Prostate gland (tissue), 2 donors: ENCODE measurements at regions not wholly inside any gene's neighbourhood (a gene's known extent, or its start where the extent isn't known, plus 50 kb on each side); places are given as distances from the start of the nearest gene placed in this dataset.

Experiments
- DNase-seq: peaks from one replicate; pipeline ENCODE4 v3.0.0-alpha.2; 2019; ENCODE audit warnings: low spot score
- H3K27ac ChIP-seq, 2 donors: fragments of 200-600 bp; sonication (generic); 2 replicates each; pipeline ENCODE4 v1.5.1; 2017 to 2019
- H3K27me3 ChIP-seq: fragments of 200-600 bp; sonication (generic); replicated peaks from 2 replicates; pipeline ENCODE4 v1.5.1; 2019; ENCODE audit not compliant: insufficient read depth
- H3K36me3 ChIP-seq, 2 donors: fragments of 200-600 bp; sonication (generic); 1 replicate in 1 of 2; 2 replicates in 1 of 2; pipeline versions ENCODE4 v1.5.1 to v1.8.1; 2017 to 2019
- H3K4me1 ChIP-seq: fragments of 200-600 bp; sonication (generic); replicated peaks from 2 replicates; pipeline ENCODE4 v1.5.1; 2019
- H3K4me3 ChIP-seq, 2 donors: fragments of 200-600 bp; sonication (generic); 2 replicates each; pipeline ENCODE4 v1.5.1; 2017 to 2019
- H3K9me3 ChIP-seq: fragments of 200-600 bp; sonication (generic); 2 replicates; pipeline ENCODE4 v1.5.1; 2017
- CTCF ChIP-seq, 4 experiments: fragments of 200-600 bp in 2 of 4; fragments of 450-650 bp in 2 of 4; sonication (generic) in 2 of 4; IDR thresholded peaks; 1 replicate in 3 of 4; 2 replicates in 1 of 4; pipeline ENCODE4 v1.5.1; 2016 to 2019; ENCODE audit warnings: antibody characterized with exemption in 4 of 4, mild to moderate bottlenecking in 2 of 4, moderate library complexity in 2 of 4
- POLR2A ChIP-seq: fragments of 450-650 bp; IDR thresholded peaks from one replicate; pipeline ENCODE4 v1.6.1; 2016; ENCODE audit warnings: antibody characterized with exemption, mild to moderate bottlenecking
- POLR2AphosphoS5 ChIP-seq: sonication (generic); formaldehyde crosslinking; IDR thresholded peaks from one replicate; pipeline ENCODE4 v1.6.1; 2017; ENCODE audit warnings: antibody characterized with exemption
- WGBS: methylation state at CpG from one replicate; pipeline ENCODE4 v1.1.5; 2018; 5-methylcytosine and 5-hydroxymethylcytosine counted together
- intact Hi-C: fragments of 100-400 bp; cut with DNase I; formaldehyde crosslinking; loops from one replicate; pipeline ENCODE4 v1.14.2; 2022

GRCh38 chr4:163866728-163867315, 372.3 kb downstream of the TMA16 start:
- no peaks in the 10 kb centered on the region for H3K9me3 ChIP-seq
- no peak overlapping the region for H3K4me3 ChIP-seq
- H3K27me3 ChIP-seq = no peaks in the 10 kb centered on the region
- intact Hi-C loops = no loop called here
- H3K4me1 ChIP-seq = no peaks in the 10 kb centered on the region
- no peak for DNase-seq
- H3K36me3 ChIP-seq = no peaks in the 10 kb centered on the region
- no peak overlapping the region for H3K27ac ChIP-seq
- 77% methylated on average over 3 of the region's 3 CpGs for WGBS
- TF ChIP-seq POLR2AphosphoS5 (no peak), POLR2A (no peak), CTCF (IDR thresholded peaks at IDR 0.05) (no peak)

- H3K27me3 ChIP-seq = no peaks in the 10 kb centered on the region
- no peaks in the 10 kb centered on the region for H3K9me3 ChIP-seq
- intact Hi-C loops = no loop called here
- no peaks in the 10 kb centered on the region for H3K4me1 ChIP-seq
- no peak overlapping the region for H3K4me3 ChIP-seq
- WGBS = 60% methylated on average over 2 of the region's 2 CpGs
- H3K27ac ChIP-seq = no peak overlapping the region
- TF ChIP-seq CTCF (IDR thresholded peaks at IDR 0.05) (no peak), POLR2AphosphoS5 (no peak), POLR2A (no peak)
- DNase-seq = no peak
- H3K36me3 ChIP-seq = no peaks in the 10 kb centered on the region
Observed at GRCh38 chr4:163868445-163868844, 374.0 kb downstream of the TMA16 start.

- Histone ChIP-seq H3K27me3 (no peaks in the 10 kb centered on the region), H3K36me3 (no peaks in the 10 kb centered on the region), H3K4me3 (no peak overlapping the region), H3K27ac (no peak overlapping the region), H3K4me1 (no peaks in the 10 kb centered on the region), H3K9me3 (no peaks in the 10 kb centered on the region)
- intact Hi-C loops = no loop called here
- TF ChIP-seq CTCF (IDR thresholded peaks at IDR 0.05) (no peak), POLR2A (no peak), POLR2AphosphoS5 (no peak)
- no peak for DNase-seq
- 94% methylated on average over 1 of the region's 1 CpG for WGBS
Observed at GRCh38 chr4:163871078-163871477, 376.6 kb downstream of the TMA16 start.

GRCh38 chr4:163875327-163875726, 380.8 kb downstream of the TMA16 start:
- Histone ChIP-seq H3K27me3 (no peaks in the 10 kb centered on the region), H3K4me1 (no peaks in the 10 kb centered on the region), H3K9me3 (no peaks in the 10 kb centered on the region), H3K27ac (no peak overlapping the region), H3K36me3 (no peaks in the 10 kb centered on the region), H3K4me3 (no peak overlapping the region)
- intact Hi-C loops = no loop called here
- WGBS = 49% methylated on average over 4 of the region's 4 CpGs
- DNase-seq = no peak
- TF ChIP-seq POLR2AphosphoS5 (no peak), CTCF (IDR thresholded peaks at IDR 0.05) (no peak), POLR2A (no peak)

- Histone ChIP-seq H3K4me3 (no peak overlapping the region), H3K27me3 (no peaks in the 10 kb centered on the region), H3K36me3 (no peaks in the 10 kb centered on the region), H3K9me3 (no peaks in the 10 kb centered on the region), H3K4me1 (no peaks in the 10 kb centered on the region), H3K27ac (no peak overlapping the region)
- WGBS = 76% methylated on average over 3 of the region's 3 CpGs
- DNase-seq = no peak
- TF ChIP-seq POLR2A (no peak), POLR2AphosphoS5 (no peak), CTCF (IDR thresholded peaks at IDR 0.05) (no peak)
- intact Hi-C loops = no loop called here
Observed at GRCh38 chr4:163878336-163879121, 384.0 kb downstream of the TMA16 start.
